DMS79 treated with DMSO at 0.1 percent for 48 hours (cell line): ENCODE measurements at regions not wholly inside any gene's neighbourhood (a gene's known extent, or its start where the extent isn't known, plus 50 kb on each side); places are given as distances from the start of the nearest gene placed in this dataset.
A peak's percentile ranks its signal among the peaks of the same experiment; 100 is the strongest.

Source experiments
- DNase-seq: peaks from one replicate; lab custom pipeline; 2025; lab: John Stamatoyannopoulos, UW

DNA sequence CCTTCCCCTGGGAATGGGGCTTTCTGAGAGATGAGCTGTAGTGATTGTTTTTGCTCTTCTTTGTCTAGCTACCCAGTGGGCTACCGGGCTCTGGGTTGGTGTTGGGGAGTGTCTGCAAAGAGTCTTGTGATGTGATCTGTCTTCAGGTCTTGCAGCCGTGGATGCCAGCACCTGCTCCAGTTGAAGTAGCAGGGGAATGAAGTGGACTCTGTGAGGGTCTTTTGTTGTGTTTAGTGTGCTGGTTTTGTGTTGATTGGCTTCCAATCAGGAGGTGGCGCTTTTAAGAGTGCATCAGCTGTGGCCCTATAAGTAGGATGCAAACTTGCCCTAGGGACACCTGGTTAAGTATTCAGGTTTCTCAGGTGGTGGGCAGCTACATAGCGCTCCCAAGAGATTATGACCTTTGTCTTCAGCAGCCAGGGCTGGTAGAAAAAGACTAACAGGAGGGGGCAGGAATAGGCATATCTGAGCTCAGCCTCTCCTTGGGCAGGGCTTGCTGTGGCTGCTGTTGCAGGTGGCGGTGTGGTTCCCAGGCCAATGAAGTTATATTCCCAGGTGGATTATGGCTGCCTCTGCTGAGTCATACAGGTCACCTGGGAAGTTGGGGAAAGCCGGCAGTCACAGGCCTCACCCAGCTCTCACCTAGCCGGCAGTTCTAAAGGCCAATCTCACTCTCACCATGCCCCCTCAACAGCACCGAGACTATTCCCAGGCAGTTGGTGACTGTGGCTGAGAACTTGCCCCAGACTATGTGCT lies 315.7 kb upstream of the C11orf87 start:
- no peak for DNase-seq

DNA sequence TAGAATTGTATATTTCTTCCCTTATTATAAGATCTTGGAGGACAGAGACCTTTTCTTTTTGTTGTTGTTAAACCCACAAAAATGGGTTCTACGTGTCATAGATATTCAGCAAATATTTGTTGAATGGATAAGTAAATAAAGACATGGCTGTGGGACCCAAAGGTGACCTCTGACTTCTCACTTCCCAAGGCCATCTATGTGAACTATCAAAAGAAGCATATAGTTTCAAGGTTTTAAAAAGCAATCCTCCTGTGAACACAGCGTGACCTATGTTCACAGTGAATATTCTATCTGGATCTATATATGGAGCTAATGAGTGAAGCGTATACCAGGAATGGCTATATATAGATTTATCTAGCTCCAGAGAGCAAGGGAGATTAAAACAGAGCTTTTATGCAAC lies 312.8 kb upstream of the C11orf87 start:
- DNase-seq: no peak

- no peak for DNase-seq
Observed at GRCh38 chr11:109109571-109110315, 312.2 kb upstream of the C11orf87 start.

- DNase-seq: no peak
Observed at GRCh38 chr11:109112261-109112660, 309.7 kb upstream of the C11orf87 start.

DNA sequence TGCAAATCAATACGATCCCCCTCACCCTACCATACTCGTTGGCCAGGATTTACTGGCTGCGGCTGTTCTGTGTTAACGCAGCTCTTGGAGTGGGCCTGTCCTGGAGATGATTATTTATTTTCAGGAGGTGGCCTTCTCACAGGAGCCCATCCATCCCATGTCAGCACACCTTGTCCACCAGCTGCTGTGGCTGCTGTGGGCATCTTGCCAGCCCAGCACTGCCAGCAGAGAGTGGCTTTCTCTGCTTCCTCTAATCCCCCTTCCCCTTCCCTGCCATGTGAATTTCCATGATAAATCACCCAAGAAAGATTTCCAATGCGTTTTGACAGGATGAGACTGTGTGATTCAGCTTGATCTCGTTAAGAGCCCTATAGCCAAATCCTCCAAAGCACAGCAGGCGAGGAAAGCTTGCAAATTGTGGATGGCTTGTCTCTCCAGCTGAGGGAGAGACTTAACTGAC lies 309.1 kb upstream of the C11orf87 start:
- peak; percentile 71 for DNase-seq

- DNase-seq: no peak
Observed at GRCh38 chr11:109120341-109120740, 301.6 kb upstream of the C11orf87 start.

- DNase-seq: peak; percentile 37
Observed at GRCh38 chr11:109121173-109121932, 300.6 kb upstream of the C11orf87 start.

DNA sequence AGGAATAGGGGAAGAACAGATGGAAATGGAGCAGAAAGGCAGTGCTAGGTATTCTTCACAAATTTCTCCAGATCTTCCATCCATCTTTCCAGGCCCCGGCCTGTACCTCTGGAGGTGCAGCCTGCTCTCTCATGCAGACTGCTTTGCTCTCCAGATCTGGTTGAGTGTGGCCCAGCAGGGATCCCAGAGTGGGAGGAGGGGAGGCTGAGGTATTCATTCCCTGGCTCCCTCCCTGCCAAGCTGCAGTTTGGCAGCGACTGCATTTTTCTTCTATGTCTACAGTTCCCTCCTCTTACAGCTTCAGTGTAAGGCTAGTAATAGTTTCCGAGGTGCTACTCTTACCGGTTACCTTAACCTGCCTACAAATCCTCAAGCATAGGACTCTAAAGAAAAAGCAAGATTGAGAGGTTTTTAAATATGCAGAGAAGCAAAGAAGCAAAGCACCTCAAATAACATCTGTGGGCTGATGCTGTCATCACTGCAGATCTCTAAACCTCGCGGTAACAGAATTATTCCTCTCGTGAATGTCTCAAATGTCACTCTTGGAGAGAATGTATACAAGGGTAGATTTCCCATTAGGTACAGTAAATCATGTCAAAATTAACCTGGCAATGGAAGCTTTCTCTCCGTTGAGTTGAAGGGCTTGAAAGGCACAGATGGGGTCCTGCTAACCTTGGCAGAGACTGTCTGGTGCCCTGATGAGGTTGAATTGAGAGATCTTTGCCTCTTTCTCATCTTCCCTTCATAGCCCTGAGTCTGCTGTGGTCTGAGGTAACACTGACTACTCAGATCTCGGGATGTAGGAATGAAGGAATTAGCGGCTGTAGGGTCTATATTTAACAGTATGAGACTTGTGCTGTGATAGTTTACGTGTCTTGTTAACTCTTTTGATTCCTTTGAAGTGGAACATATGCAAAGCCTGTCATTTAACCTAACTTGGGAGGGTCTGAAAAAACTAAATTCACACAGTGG lies 297.9 kb upstream of the C11orf87 start:
- DNase-seq: peak; percentile 45

GRCh38 chr11:109130910-109131309 lies 291.1 kb upstream of the C11orf87 start:
- DNase-seq: no peak

GRCh38 chr11:109132539-109132938 lies 289.5 kb upstream of the C11orf87 start:
- DNase-seq: peak; percentile 21

DNA sequence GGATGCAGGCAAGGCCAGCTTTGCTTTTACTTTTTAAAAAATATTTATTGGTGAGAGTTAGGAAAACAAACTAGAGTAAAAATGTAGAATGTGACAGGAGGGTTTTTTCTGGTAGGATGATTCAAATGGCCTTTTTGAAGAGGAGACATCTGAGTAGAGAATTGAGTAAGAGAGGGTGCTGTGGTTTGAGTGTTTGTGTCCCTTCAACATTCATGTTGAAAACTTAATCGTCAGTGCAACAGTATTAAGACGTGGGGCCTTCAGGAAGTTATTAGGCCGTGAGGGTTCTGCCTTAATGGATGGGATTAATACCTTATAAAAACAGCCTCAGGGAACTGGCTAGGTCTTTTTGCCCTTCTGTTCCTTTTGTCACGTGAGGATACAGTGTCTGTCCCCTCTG lies 288.8 kb upstream of the C11orf87 start:
- no peak for DNase-seq

DNA sequence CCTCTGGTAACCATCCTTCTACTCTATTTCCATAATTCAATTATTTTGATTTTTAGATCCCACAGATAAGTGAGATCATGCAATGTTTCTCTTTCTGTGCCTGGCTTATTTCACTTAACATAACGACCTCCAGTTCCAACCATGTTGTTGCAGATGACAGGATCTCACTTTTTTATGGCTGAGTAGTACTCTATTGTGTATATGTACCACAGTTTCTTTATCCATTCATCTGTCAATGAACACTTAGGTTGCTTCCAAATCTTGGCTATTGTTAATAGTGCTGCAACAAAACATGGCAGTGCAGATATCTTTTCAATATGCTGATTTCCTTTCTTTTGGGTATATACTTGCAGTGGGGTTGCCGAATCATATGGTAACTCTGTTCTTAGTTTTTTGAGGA lies 286.4 kb upstream of the C11orf87 start:
- DNase-seq: no peak

DNA sequence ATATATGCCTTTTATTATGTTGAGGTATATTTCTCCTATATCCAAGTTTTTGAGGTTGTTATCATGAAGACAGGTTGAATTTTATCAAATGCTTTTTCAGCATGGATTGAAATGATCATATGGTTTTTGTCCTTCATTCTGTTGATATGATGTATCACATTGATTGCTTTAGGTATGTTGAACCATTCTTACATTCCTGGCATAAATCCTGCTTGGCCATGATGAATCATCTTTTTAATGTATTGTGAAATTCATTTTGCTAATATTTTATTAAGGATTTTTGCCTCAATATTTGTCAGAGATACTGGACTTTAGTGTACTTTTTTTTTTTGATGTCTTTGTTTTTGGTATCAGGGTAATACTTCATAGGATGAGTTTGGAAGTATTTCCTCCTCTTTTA lies 283.8 kb upstream of the C11orf87 start:
- DNase-seq: no peak

GRCh38 chr11:109140426-109140825 lies 281.6 kb upstream of the C11orf87 start:
- no peak for DNase-seq

DNA sequence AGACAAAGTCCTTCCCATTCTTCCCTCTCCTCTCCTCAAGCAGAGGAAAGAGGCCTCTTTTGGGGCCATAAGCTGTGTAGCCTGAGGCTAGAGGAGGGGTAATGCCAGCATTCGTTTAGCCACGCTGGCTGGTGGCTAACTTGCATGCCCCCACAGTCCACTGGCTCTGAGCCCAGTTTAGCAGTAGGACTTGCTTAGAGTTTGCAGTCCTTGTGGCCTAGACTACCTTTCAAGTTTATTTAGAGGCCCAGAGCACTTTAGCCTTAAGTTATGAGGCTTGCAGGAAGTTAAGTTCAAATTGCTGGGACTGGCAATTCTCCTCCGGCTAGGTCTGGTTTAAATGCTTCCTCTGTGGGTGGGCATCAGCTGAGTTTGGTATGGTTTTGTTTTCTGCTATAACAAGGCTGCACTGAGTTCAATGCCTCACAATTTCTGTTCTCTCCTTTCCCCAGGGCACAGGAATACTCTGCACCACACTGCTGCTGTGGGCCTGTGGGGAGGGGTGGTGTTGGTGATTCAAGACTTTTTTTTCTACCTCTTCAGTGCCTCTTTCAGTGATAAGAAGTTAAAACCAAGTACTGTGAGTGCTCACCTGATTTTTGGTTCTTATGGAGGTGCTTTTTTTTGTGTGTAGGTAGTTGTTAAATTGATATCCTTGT lies 281.0 kb upstream of the C11orf87 start:
- peak; percentile 13 for DNase-seq

- no peak for DNase-seq
Observed at GRCh38 chr11:109145287-109145686, 276.7 kb upstream of the C11orf87 start.

GRCh38 chr11:109147726-109148125 lies 274.3 kb upstream of the C11orf87 start:
- no peak for DNase-seq

- DNase-seq: no peak
Observed at GRCh38 chr11:109148669-109149068, 273.3 kb upstream of the C11orf87 start.

DNA sequence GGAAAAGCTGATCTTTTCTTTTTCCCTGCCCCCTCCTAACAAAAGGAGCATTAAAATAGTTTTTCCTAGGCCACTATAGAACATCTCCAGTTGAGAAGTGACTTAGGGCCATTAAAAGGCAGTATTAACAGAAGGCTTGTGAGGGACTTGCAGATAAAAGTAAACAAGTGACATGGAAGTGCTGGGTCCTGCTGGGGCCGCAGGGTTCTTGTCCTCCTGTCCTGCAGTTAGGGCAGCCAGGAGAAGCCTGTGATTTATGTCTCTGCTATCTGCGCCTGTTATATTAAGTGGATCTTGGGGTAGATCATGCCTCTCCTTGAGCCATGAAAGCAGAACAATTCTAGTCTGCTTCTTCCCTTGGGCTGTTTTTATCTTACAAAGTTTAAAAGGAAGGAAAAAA lies 271.4 kb upstream of the C11orf87 start:
- no peak for DNase-seq

DNA sequence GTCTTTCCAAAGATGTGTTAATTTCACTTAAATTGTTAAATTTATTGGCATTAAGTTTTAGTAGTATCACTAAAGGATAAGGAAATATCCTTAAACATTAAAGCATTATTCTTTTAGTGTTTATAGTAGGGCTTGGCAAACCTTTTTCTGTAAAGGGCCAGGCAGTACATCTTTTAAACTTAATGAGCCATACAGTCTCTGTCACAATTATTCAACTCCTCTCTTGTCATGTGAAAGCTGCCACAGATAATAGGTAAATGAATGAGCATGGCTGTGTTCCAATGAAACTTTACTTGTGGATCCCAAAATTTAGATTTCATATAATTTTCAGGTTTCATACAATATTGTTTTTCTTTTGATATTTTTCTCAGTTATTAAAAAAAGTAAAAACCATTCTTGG lies 268.2 kb upstream of the C11orf87 start:
- peak; percentile 77 for DNase-seq

GRCh38 chr11:109155291-109155690 lies 266.7 kb upstream of the C11orf87 start:
- no peak for DNase-seq
